ENCODE measurements at regions not wholly inside any gene's neighbourhood (a gene's known extent, or its start where the extent isn't known, plus 50 kb on each side); places are given as distances from the start of the nearest gene placed in this dataset.

GRCh38 chr9:134560654-134561053 lies 80.9 kb upstream of the COL5A1 start:
- TF ChIP-seq POLR2A (IDR thresholded peaks at IDR 0.05): no peak
- no peak for TF ChIP-seq CTCF (IDR thresholded peaks at IDR 0.05)
- no peaks in the 10 kb centered on the region for H3K9me3 ChIP-seq
- intact Hi-C loops (cut with DNase I): no loop called here
- H3K27me3 ChIP-seq: no peaks in the 10 kb centered on the region
- no peak overlapping the region for H3K4me3 ChIP-seq
- H3K36me3 ChIP-seq (replicated peaks in 1 of 2; ENCODE audit: insufficient read depth in 1 of 2, low read depth in 2 of 2): no peaks in the 10 kb centered on the region
- ATAC-seq (no peak), DNase-seq (no peak)
- H3K27ac ChIP-seq: no peak overlapping the region
- H3K4me1 ChIP-seq: no peaks in the 10 kb centered on the region
- 51 to 52% methylated on average over 10 of the region's 10 CpGs for WGBS, 2 donors

GRCh38 chr9:134561427-134562145 lies 80.0 kb upstream of the COL5A1 start:
- Histone ChIP-seq H3K4me3 (no peak overlapping the region), H3K36me3 (replicated peaks in 1 of 2; ENCODE audit: insufficient read depth in 1 of 2, low read depth in 2 of 2) (no peaks in the 10 kb centered on the region), H3K9me3 (no peaks in the 10 kb centered on the region), H3K4me1 (no peaks in the 10 kb centered on the region), H3K27ac (no peak overlapping the region), H3K27me3 (no peaks in the 10 kb centered on the region)
- intact Hi-C loops (cut with DNase I): no loop called here
- WGBS, 2 donors: 70 to 73% methylated on average over 10 to 12 of the region's 12 CpGs
- no peak for TF ChIP-seq CTCF (IDR thresholded peaks at IDR 0.05)
- no peak for TF ChIP-seq POLR2A (IDR thresholded peaks at IDR 0.05)
- ATAC-seq (no peak), DNase-seq (peak in 1 of 4 donors; percentile 4)

- 73 to 84% methylated on average over 4 to 5 of the region's 5 CpGs for WGBS, 2 donors
- TF ChIP-seq POLR2A (IDR thresholded peaks at IDR 0.05) (no peak), CTCF (IDR thresholded peaks at IDR 0.05) (no peak)
- Histone ChIP-seq H3K27me3 (no peaks in the 10 kb centered on the region), H3K9me3 (no peaks in the 10 kb centered on the region), H3K4me3 (no peak overlapping the region), H3K4me1 (no peaks in the 10 kb centered on the region), H3K27ac (no peak overlapping the region), H3K36me3 (replicated peaks in 1 of 2; ENCODE audit: insufficient read depth in 1 of 2, low read depth in 2 of 2) (no peaks in the 10 kb centered on the region)
- DNase-seq (no peak), ATAC-seq (no peak)
- intact Hi-C loops (cut with DNase I): no loop called here
These were observed 79.3 kb upstream of the COL5A1 start for GRCh38 chr9:134562146-134562849.

GRCh38 chr9:134563397-134563796 lies 78.2 kb upstream of the COL5A1 start:
- 31 to 60% methylated on average over 4 of the region's 4 CpGs for WGBS, 2 donors
- intact Hi-C loops (cut with DNase I): no loop called here
- Histone ChIP-seq H3K9me3 (no peaks in the 10 kb centered on the region), H3K27me3 (no peaks in the 10 kb centered on the region), H3K4me1 (no peaks in the 10 kb centered on the region), H3K27ac (no peak overlapping the region), H3K36me3 (replicated peaks in 1 of 2; ENCODE audit: insufficient read depth in 1 of 2, low read depth in 2 of 2) (no peaks in the 10 kb centered on the region), H3K4me3 (no peak overlapping the region)
- ATAC-seq (no peak), DNase-seq (no peak)
- TF ChIP-seq CTCF (IDR thresholded peaks at IDR 0.05) (no peak), POLR2A (IDR thresholded peaks at IDR 0.05) (no peak)

Measured in body of pancreas (tissue), 4 donors.